Adrenal gland (tissue), 9 donors: ENCODE measurements at regions not wholly inside any gene's neighbourhood (a gene's known extent, or its start where the extent isn't known, plus 50 kb on each side); places are given as distances from the start of the nearest gene placed in this dataset.

Source experiments
- DNase-seq, 7 donors: peaks; one replicate each; pipeline ENCODE4 v3.0.0-alpha.2; 2019 to 2020
- H3K27ac ChIP-seq, 5 donors: fragments of 200-600 bp; sonication (generic) in 4 of 5; 1 replicate in 3 of 5; 2 replicates in 2 of 5; pipeline versions ENCODE4 v1.5.1 to v1.8.0; 2016 to 2020; ENCODE audit warnings: mild to moderate bottlenecking in 1 of 5
- H3K27me3 ChIP-seq: fragments of 200-600 bp; 2 replicates; pipeline ENCODE4 v1.8.0; 2021
- H3K36me3 ChIP-seq, 2 donors: fragments of 200-600 bp; replicated peaks in 1 of 2; 1 replicate in 1 of 2; 2 replicates in 1 of 2; pipeline versions ENCODE4 v1.5.1 to v1.8.0; 2018 to 2022
- H3K4me1 ChIP-seq, 2 donors: fragments of 200-600 bp; replicated peaks in 1 of 2; 1 replicate in 1 of 2; 2 replicates in 1 of 2; pipeline versions ENCODE4 v1.5.1 to v1.8.0; 2018 to 2021
- H3K4me3 ChIP-seq, 4 donors: fragments of 200-600 bp; sonication (generic) in 3 of 4; one replicate each; pipeline ENCODE4 v1.5.1; 2016 to 2018
- H3K9me3 ChIP-seq, 3 donors: fragments of 200-600 bp; sonication (generic) in 1 of 3; replicated peaks in 1 of 3; 1 replicate in 2 of 3; 2 replicates in 1 of 3; pipeline versions ENCODE4 v1.5.1 to v1.8.0; 2016 to 2021
- CTCF ChIP-seq, 6 experiments: fragments of 450-650 bp in 4 of 6; fragments of 200-600 bp in 2 of 6; sonication (generic) in 1 of 6; IDR thresholded peaks; 1 replicate in 5 of 6; 2 replicates in 1 of 6; pipeline versions ENCODE4 v1.5.1 to v1.8.0; 2016 to 2021; ENCODE audit warnings: antibody characterized with exemption in 6 of 6, mild to moderate bottlenecking in 2 of 6, moderate library complexity in 1 of 6
- POLR2A ChIP-seq, 2 donors: fragments of 450-650 bp; IDR thresholded peaks; one replicate each; pipeline ENCODE4 v1.6.1; 2017; ENCODE audit warnings: antibody characterized with exemption in 2 of 2, mild to moderate bottlenecking in 2 of 2, moderate library complexity in 1 of 2
- WGBS, 4 donors: extraction: QIAGEN DNeasy Blood & Tissue Kit in 2 of 4; methylation state at CpG; one replicate each; pipeline versions ENCODE4 v1.1.5 to v1.1.7; 2013 to 2017; 5-methylcytosine and 5-hydroxymethylcytosine counted together
- intact Hi-C, 2 donors: fragments of 100-400 bp; cut with DNase I; formaldehyde crosslinking; loops; one replicate each; pipeline versions ENCODE4 v1.14.1 to v1.15.0; 2022 to 2023
- donor health status: healthy with polysubstance abuse.
- donor health status: Bipolar disorder and iron deficiency.
- donor health status: DM: yes; HTN: yes; CAD: no.
- donor health status: DM: no; HTN: no; CAD: no.
- donor health status: DM: no; HTN: no; CAD: no.

GRCh38 chr2:78561876-78562275 is 463.6 kb upstream of the REG3G start:
- Histone ChIP-seq H3K27me3 (no peaks in the 10 kb centered on the region), H3K4me3 (no peak overlapping the region), H3K9me3 (no peaks in the 10 kb centered on the region), H3K4me1 (no peaks in the 10 kb centered on the region), H3K36me3 (no peaks in the 10 kb centered on the region), H3K27ac (no peak overlapping the region)
- intact Hi-C loops, result no loop called here
- TF ChIP-seq CTCF (IDR thresholded peaks at IDR 0.05) (no peak), POLR2A (IDR thresholded peaks at IDR 0.05) (no peak)
- no peak for DNase-seq

GRCh38 chr2:78564666-78565065 is 460.8 kb upstream of the REG3G start:
- Histone ChIP-seq H3K4me1 (no peaks in the 10 kb centered on the region), H3K4me3 (no peak overlapping the region), H3K36me3 (no peaks in the 10 kb centered on the region), H3K27ac (no peak overlapping the region), H3K9me3 (no peaks in the 10 kb centered on the region), H3K27me3 (no peaks in the 10 kb centered on the region)
- intact Hi-C loops, result no loop called here
- no peak for TF ChIP-seq POLR2A (IDR thresholded peaks at IDR 0.05)
- no peak for DNase-seq

GRCh38 chr2:78568782-78569373 is 456.6 kb upstream of the REG3G start:
- no peak overlapping the region for H3K27ac ChIP-seq
- no peaks in the 10 kb centered on the region for H3K36me3 ChIP-seq
- H3K9me3 ChIP-seq, result no peaks in the 10 kb centered on the region
- no peak for DNase-seq
- no peaks in the 10 kb centered on the region for H3K4me1 ChIP-seq
- WGBS, 4 donors, result 67 to 69% (median 68%) methylated on average over 6 of the region's 6 CpGs
- H3K4me3 ChIP-seq, result no peak overlapping the region
- intact Hi-C loops, result no loop called here
- H3K27me3 ChIP-seq, result no peaks in the 10 kb centered on the region
- TF ChIP-seq POLR2A (IDR thresholded peaks at IDR 0.05), result no peak
- TF ChIP-seq CTCF (IDR thresholded peaks at IDR 0.05), result no peak

GRCh38 chr2:78576409-78576808 is 449.1 kb upstream of the REG3G start:
- intact Hi-C loops, result no loop called here

More at GRCh38 chr2:78576409-78576808, 449.1 kb upstream of the REG3G start:
- Histone ChIP-seq H3K4me3 (no peak overlapping the region), H3K36me3 (no peaks in the 10 kb centered on the region), H3K4me1 (no peaks in the 10 kb centered on the region), H3K9me3 (no peaks in the 10 kb centered on the region), H3K27me3 (no peaks in the 10 kb centered on the region), H3K27ac (no peak overlapping the region)
- no peak for TF ChIP-seq CTCF (IDR thresholded peaks at IDR 0.05)
- no peak for TF ChIP-seq POLR2A (IDR thresholded peaks at IDR 0.05)
- no peak for DNase-seq
